Activated CD4-positive, CD25-positive, alpha-beta regulatory T cell treated with anti-CD3 and anti-CD28 coated beads, Interleukin-2, amount 50 U/mL, for 24 hours (primary cell): ENCODE measurements at regions not wholly inside any gene's neighbourhood (a gene's known extent, or its start where the extent isn't known, plus 50 kb on each side); places are given as distances from the start of the nearest gene placed in this dataset.
"Not testable (repeated sequence)": the region's sequence is repeated elsewhere in the genome, so short reads cannot be mapped to it uniquely, and the experiment has no call there.

Experiments used
- ATAC-seq, 2 donors: fragments of 150-1000 bp; cut with Tn5 transposase; one replicate each; pipeline ENCODE4 v1.10.0; 2021; ENCODE audit warnings: mild to moderate bottlenecking in 1 of 2, moderate library complexity in 1 of 2

- ATAC-seq = no peak
Measured at GRCh38 chr2:35294636-35295263, 1060.8 kb upstream of the CRIM1 start.

DNA sequence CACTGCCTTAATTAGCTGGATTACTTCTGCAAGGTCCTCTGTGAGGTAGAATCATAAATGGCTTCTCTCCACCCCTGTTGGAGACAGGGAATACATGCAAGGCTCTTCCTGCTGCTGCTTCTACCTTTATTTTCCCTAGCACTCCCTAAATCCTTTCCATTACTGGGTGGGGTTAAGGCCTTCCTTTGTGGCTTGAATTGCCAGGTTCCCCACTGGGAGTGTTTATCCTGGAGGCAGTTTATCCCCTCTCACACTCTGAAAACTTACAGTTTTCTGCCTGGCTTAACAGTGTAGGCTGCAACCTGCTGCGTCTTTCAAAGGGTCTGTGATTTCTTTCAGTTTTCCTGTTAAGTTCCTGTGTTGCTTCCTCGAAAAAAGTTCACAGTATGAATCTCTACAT is 1062.3 kb upstream of the CRIM1 start:
- no peak for ATAC-seq

- ATAC-seq = no peak
Measured at GRCh38 chr2:35292199-35292598, 1063.4 kb upstream of the CRIM1 start.

DNA sequence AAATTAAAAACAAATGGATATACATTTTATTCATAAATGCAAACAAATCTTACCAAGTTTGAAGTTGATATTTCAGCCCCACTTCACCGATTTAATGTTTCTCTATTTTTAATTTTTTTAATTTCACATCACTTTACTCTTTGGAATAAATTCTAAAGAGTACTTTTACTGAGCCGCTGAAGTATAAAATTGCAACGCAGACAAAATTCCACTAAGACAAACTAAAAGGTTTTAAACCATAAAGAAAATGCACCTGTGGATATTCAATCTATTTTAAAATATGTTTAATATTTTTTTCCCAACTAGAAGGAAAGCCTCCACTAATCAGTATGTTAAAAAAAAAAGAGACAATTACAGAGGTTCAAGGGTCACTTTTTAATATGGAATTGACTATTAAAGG is 1073.9 kb upstream of the CRIM1 start:
- no peak for ATAC-seq

- no peak for ATAC-seq
Measured at GRCh38 chr2:35255826-35256225, 1099.8 kb upstream of the CRIM1 start.

DNA sequence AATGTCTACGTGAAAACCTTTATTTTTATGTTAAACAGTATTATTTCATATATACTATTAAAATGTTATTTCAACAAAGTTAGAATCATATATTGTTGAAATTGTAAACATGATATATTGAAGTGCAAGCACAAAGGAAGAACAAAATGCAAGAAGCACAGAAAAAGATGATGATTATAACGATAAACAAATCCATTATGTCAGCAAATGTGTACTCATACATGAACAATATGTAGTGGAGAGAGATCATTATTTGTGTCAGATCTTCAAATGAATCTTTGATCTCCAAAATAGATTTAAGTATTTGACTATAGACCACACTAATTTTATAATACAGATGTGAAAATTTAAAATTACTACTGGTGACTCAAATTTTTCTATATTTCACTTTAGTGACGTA is 1104.4 kb upstream of the CRIM1 start:
- no peak for ATAC-seq

GRCh38 chr2:35246702-35247101 is 1108.9 kb upstream of the CRIM1 start:
- ATAC-seq = no peak

DNA sequence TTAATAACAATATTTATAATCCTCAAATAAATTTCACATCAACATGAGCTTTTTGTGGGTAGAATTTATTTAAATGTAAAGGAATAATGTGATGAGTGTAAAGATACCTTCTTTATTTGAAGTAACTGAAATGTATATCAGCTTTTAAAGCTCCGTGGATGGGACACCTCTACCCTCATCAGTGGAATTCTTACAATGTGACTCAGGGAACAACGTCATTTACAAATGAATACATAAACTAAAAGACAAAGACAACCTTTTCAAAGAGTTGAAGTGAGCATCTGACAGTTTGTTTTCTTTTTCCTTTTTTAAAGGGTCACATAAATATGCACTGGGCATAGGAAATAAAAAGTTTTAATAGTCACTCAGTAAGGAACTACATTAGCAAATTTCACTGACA is 1127.0 kb upstream of the CRIM1 start:
- ATAC-seq = no peak

DNA sequence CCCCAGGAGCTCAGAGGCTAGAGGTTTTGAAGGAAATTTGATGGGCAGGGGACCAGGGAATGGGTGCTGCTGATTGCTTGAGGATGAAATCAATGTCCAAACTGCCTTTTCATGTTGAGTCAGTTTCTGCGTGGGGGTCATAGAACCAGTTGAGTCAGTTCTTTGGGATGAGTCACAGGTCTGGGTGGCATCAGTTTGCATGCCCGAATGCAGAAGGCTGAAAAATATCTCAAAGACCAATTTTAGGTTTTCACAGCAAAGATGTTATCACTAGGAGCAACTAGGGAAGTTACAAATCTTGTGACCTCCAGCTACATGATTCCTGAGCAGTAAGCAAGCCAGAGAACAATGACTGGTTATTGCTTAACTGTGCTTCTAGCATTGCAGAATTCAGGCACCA is 1135.1 kb upstream of the CRIM1 start:
- no peak for ATAC-seq

- ATAC-seq = no peak
Measured at GRCh38 chr2:35204881-35205280, 1150.7 kb upstream of the CRIM1 start.

DNA sequence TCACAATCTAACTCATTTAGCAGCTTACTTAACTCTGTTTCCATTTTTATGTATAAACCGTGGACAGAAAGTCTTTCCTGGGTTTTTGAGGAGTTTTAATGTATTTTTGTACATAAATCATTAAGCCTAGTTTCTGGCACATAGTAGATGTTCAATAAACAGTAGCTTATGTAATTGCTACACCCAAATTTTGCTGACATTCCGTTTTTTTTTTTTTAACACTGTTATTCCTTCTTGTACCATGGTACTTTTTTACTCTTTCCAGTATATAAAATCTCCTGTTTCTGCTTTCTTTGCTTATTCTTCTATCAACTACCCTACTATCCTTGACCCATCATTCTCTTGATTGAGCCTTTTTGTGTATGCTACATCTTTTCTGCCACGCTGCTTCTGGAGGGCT is 1151.3 kb upstream of the CRIM1 start:
- ATAC-seq = no peak

GRCh38 chr2:35199298-35199697 is 1156.3 kb upstream of the CRIM1 start:
- ATAC-seq = no peak

- ATAC-seq = no peak
Measured at GRCh38 chr2:35185861-35186412, 1169.6 kb upstream of the CRIM1 start.

GRCh38 chr2:35184471-35184870 is 1171.1 kb upstream of the CRIM1 start:
- ATAC-seq = no peak

- not testable (repeated sequence) for ATAC-seq
Measured at GRCh38 chr2:35176726-35177125, 1178.9 kb upstream of the CRIM1 start.

- no peak for ATAC-seq
Measured at GRCh38 chr2:35174845-35175244, 1180.7 kb upstream of the CRIM1 start.

DNA sequence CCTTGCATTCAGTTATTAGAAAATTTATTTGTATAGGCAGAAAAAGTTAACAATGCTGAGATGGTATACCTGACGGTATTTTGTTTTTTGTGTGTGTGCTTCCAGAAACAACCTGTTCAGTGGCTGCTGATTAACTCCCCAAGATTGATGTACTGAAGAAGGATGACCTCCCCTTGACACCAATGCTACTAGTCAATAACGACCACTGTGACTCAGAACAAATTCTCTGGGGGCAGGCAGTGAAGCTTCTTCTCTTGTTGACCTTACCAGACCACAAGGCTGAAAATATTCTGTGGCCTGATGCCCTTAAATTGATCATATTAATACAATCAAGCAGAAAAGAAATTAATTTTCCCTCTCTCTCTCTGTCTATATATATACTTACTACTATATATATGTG is 1182.9 kb upstream of the CRIM1 start:
- ATAC-seq = no peak

DNA sequence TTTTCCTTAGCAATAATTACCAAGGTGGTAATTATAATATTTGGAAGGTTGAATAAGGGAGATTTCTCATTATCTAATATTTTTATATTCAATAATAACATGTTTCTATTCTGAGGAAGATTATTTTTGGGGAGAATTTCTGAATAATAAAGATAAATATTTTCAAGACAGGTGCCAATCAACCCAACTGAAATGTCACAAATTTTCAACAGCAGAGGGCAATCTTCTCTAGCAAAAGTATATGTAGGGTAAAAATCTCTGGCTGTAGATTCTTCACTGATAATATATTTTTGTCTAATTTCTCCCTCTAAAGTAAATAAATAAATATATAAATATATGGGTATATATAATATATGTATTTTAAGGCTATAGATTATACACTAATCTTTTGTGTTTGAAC is 1187.2 kb upstream of the CRIM1 start:
- ATAC-seq = no peak

GRCh38 chr2:35163948-35164347 is 1191.6 kb upstream of the CRIM1 start:
- ATAC-seq = no peak

DNA sequence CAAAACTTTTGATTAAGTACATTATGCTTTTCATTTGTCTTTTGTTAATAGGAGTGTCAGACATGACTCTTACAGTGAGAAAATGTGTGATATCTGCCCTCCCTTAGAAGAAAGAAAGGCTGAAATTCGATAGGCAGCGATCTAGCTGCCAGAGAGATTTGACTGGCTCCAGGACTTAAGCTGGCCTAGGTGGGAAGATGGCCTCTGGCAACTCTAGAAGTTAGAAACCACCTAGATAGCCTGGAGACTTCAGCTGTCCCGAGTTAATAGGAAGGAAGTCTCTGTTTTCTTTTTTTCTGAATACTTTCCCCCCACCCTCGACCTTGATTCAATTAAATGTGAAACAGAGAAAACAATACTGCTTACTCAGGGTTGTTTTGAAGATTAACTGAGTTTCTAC is 1194.7 kb upstream of the CRIM1 start:
- no peak for ATAC-seq

DNA sequence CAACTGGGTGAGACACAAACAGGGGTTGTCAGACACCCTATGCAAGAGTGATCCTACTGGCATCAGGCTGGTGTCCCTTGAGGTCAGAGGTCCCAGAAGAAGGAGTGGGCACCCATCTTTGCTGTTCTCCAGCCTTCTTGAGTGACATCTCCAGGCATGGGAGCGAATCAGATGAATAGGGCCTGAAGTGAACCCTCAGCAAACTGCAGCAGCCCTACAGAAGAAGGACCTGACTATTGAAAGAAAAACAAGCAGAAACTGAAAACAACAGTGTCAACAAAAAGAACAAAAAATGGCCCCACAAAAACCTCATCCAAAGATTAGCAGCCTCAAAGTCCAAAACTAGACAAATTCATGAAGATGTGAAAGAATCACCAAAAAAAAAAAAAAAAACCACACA is 1229.7 kb upstream of the CRIM1 start:
- no peak for ATAC-seq

- no peak for ATAC-seq
Measured at GRCh38 chr2:35125278-35125677, 1230.3 kb upstream of the CRIM1 start.

DNA sequence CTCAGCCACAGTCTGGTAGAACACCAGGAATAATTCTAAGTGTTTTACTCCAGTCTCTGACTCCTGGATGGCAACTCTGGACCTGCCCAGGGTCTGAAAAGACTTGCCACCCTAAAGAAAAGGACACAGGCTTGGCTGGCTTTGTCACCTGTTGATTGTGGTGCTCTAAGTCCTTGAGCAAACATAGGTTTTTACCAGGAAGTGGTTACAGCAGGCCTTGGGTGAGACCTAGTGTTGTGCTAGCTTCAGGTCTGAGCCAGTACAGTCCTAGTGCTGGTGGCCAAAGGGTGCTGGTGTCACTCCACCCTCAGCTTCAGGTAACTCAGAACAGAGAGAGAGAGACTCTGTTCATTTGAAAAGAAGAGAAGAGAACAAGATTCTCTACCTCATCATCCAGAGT is 1239.4 kb upstream of the CRIM1 start:
- no peak for ATAC-seq

- ATAC-seq = no peak
Measured at GRCh38 chr2:35114765-35115164, 1240.8 kb upstream of the CRIM1 start.

DNA sequence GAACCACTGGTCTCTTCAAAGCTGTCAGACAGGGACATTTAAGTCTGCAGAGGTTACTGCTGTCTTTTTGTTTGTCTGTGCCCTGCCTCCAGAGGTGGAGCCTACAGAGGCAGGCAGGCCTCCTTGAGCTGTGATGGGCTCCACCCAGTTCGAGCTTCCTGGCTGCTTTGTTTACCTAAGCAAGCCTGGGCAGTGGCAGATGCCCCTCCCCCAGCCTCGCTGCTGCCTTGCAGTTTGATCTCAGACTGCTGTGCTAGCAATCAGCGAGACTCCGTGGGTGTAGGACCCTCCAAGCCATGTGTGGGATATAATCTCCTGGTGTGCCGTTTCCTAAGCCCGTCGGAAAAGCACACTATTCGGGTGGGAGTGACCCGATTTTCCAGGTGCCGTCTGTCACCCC is 1243.2 kb upstream of the CRIM1 start:
- not testable (repeated sequence) for ATAC-seq
